ENCODE measurements at regions not wholly inside any gene's neighbourhood (a gene's known extent, or its start where the extent isn't known, plus 50 kb on each side); places are given as distances from the start of the nearest gene placed in this dataset.

DNA sequence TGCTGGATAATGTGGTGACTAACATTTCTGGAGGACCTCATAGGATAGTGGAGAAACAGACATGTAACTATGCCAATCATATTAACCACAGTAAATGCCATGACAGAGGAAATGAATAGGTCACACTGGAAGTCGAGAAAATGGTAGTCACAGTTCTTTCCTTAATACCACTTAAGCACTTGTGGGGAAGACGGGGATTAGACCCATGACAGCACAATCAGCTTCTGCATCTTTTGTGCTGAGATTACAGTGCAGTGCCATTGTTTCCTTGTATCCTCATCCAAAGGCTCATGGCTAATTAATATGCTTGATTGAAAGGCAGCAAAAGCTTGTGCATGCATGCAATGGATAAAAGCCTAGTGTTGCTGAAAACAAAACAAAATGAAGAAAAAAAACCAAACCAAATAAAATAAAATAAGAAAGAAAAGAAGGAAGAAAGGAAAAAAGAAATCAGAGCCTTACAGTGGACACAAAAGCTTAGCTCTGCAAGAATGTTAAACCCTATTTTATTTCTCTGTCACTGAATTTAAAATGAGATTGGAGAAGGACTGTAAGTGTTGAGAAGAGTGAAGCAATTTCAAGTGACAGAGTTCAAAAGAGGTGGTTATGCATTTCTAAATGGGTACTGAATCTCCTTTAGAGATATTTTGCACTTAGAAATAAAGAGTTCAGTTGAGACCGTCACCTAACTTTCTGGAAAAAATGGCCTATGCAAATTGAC lies 1011.9 kb downstream of the CDH8 start:
- ATAC-seq (no peak), DNase-seq (ENCODE audit: low read depth in 1 of 2, low spot score in 1 of 2) (no peak), FAIRE-seq (no peak)
- POLR2A ChIA-PET = no interaction called here
- CTCF ChIA-PET = interaction anchor here (0.6 kb wide), 1 partner anchor 1875 kb away, joined by 4 read pairs; no protein-coding TSS in a partner anchor
- WGBS (ENCODE audit: missing lambda C conversion rate) = 4% methylated on average over 3 of the region's 3 CpGs
- Histone ChIP-seq H3K4me3 (no peak overlapping the region), H3K27ac (no peak overlapping the region), H3K4me1 (no peaks in the 10 kb centered on the region), H3K9me3 (no peaks in the 10 kb centered on the region), H3K4me2 (no peak overlapping the region)
- TF ChIP-seq MAFK (IDR thresholded peaks at IDR 0.05; ENCODE audit: partially characterized antibody) (no peak), FOSL2 (IDR thresholded peaks at IDR 0.05) (no peak), FOSL2 (CRISPR knock-in tag; IDR thresholded peaks at IDR 0.05) (no peak), RNF2 (IDR thresholded peaks at IDR 0.05; ENCODE audit: borderline replicate concordance, low read depth) (no peak), BHLHE40 (IDR thresholded peaks at IDR 0.05; ENCODE audit: low read depth, low read length) (no peak), POLR2AphosphoS2 (conservative IDR thresholded peaks at IDR 0.05; ENCODE audit: low read length) (no peak), JUN (IDR thresholded peaks at IDR 0.05) (no peak), PHF8 (IDR thresholded peaks at IDR 0.05; ENCODE audit: borderline replicate concordance, low read depth) (no peak), POLR2A (IDR thresholded peaks at IDR 0.05; ENCODE audit: low read length) (no peak), EP300 (IDR thresholded peaks at IDR 0.05) (no peak), JUNB (IDR thresholded peaks at IDR 0.05) (no peak), CBX8 (IDR thresholded peaks at IDR 0.05) (no peak), HOXB13 (CRISPR knock-in tag; IDR thresholded peaks at IDR 0.05; ENCODE audit: low read depth) (no peak), ZC3H11A (IDR thresholded peaks at IDR 0.05) (no peak), HDAC2 (IDR thresholded peaks at IDR 0.05) (no peak), FOXS1 (CRISPR knock-in tag; IDR thresholded peaks at IDR 0.05) (no peak)
- TF ChIP-seq, protein P1, sequence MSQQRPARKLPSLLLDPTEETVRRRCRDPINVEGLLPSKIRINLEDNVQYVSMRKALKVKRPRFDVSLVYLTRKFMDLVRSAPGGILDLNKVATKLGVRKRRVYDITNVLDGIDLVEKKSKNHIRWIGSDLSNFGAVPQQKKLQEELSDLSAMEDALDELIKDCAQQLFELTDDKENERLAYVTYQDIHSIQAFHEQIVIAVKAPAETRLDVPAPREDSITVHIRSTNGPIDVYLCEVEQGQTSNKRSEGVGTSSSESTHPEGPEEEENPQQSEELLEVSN (IDR thresholded peaks at IDR 0.05; ENCODE audit: borderline replicate concordance, low read depth) = no peak
- TF ChIP-seq, protein P2, sequence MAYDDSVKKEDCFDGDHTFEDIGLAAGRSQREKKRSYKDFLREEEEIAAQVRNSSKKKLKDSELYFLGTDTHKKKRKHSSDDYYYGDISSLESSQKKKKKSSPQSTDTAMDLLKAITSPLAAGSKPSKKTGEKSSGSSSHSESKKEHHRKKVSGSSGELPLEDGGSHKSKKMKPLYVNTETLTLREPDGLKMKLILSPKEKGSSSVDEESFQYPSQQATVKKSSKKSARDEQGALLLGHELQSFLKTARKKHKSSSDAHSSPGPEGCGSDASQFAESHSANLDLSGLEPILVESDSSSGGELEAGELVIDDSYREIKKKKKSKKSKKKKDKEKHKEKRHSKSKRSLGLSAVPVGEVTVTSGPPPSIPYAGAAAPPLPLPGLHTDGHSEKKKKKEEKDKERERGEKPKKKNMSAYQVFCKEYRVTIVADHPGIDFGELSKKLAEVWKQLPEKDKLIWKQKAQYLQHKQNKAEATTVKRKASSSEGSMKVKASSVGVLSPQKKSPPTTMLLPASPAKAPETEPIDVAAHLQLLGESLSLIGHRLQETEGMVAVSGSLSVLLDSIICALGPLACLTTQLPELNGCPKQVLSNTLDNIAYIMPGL (CRISPR knock-in tag; IDR thresholded peaks at IDR 0.05; ENCODE audit: borderline replicate concordance) = no peak
- TF ChIP-seq, protein P3, sequence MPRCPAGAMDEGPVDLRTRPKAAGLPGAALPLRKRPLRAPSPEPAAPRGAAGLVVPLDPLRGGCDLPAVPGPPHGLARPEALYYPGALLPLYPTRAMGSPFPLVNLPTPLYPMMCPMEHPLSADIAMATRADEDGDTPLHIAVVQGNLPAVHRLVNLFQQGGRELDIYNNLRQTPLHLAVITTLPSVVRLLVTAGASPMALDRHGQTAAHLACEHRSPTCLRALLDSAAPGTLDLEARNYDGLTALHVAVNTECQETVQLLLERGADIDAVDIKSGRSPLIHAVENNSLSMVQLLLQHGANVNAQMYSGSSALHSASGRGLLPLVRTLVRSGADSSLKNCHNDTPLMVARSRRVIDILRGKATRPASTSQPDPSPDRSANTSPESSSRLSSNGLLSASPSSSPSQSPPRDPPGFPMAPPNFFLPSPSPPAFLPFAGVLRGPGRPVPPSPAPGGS (IDR thresholded peaks at IDR 0.05) = no peak

DNA sequence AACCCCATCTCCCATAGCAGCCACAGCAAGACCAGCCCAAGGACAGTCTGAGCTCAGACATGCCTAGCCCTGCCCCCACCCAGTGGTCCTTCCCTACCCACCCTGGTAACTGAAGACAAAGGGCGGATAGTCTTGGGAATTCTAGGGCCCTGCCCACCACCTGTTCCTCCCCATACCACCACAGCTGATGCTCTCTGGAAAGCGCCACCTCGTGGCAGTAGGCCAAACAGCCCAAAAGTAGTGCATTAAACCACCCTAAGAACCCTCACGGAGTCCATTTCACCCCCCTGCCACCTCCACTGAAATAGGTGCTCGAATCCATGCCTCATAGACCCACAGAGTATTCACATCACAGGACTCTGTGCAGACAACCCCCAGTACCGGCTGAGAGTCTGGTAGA lies 1021.4 kb downstream of the CDH8 start:
- ATAC-seq = no peak
- CTCF ChIA-PET = interaction anchor here (0.6 kb wide), 1 partner anchor 67 kb away, joined by 3 read pairs; no protein-coding TSS in a partner anchor
- Histone ChIP-seq H3K4me3 (no peak overlapping the region), H3K9me3 (no peaks in the 10 kb centered on the region), H3K4me2 (no peak overlapping the region), H3K4me1 (no peaks in the 10 kb centered on the region), H3K27ac (no peak overlapping the region)
- WGBS (ENCODE audit: missing lambda C conversion rate) = 11% methylated on average over 6 of the region's 6 CpGs
- FAIRE-seq = no peak
- POLR2A ChIA-PET = no interaction called here
- TF ChIP-seq CHD4 (IDR thresholded peaks at IDR 0.05; ENCODE audit: borderline replicate concordance) (no peak), ZC3H11A (IDR thresholded peaks at IDR 0.05) (no peak)
- TF ChIP-seq, protein P4, sequence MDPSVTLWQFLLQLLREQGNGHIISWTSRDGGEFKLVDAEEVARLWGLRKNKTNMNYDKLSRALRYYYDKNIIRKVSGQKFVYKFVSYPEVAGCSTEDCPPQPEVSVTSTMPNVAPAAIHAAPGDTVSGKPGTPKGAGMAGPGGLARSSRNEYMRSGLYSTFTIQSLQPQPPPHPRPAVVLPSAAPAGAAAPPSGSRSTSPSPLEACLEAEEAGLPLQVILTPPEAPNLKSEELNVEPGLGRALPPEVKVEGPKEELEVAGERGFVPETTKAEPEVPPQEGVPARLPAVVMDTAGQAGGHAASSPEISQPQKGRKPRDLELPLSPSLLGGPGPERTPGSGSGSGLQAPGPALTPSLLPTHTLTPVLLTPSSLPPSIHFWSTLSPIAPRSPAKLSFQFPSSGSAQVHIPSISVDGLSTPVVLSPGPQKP (IDR thresholded peaks at IDR 0.05; ENCODE audit: low read depth, low read length) = no peak
- DNase-seq (ENCODE audit: low read depth in 1 of 2, low spot score in 1 of 2) = no peak
